Nephron (organoid): ENCODE measurements at regions not wholly inside any gene's neighbourhood (a gene's known extent, or its start where the extent isn't known, plus 50 kb on each side); places are given as distances from the start of the nearest gene placed in this dataset.

ENCODE experiments used
- H3K27ac Mint-ChIP-seq, 3 experiments: 2 replicates each; pipeline ENCODE4 v1.8.0; 2020; ENCODE audit warnings: mixed read lengths in 3 of 3, mild to moderate bottlenecking in 2 of 3, moderate library complexity in 1 of 3
- H3K27me3 Mint-ChIP-seq: 2 replicates; pipeline ENCODE4 v1.8.0; 2021; ENCODE audit warnings: low read depth, mild to moderate bottlenecking, moderate library complexity, mixed read lengths
- H3K36me3 Mint-ChIP-seq: 2 replicates; pipeline ENCODE4 v1.8.0; 2020; ENCODE audit warnings: low read depth, mixed read lengths
- H3K4me1 Mint-ChIP-seq: 2 replicates; pipeline ENCODE4 v1.8.0; 2020; ENCODE audit warnings: mixed read lengths
- H3K4me3 Mint-ChIP-seq, 3 experiments: 2 replicates each; pipeline ENCODE4 v1.8.0; 2020; ENCODE audit warnings: mild to moderate bottlenecking in 3 of 3, mixed read lengths in 3 of 3, moderate library complexity in 2 of 3
- H3K9me3 Mint-ChIP-seq: 2 replicates; pipeline ENCODE4 v1.8.0; 2020; ENCODE audit warnings: mixed read lengths
- TF ChIP-seq, protein P1 (sequence below), 3 experiments: fragments of 200-600 bp; sonication (generic); IDR thresholded peaks; one replicate each; pipeline ENCODE4 v1.5.0; 2021; ENCODE audit warnings: antibody characterized with exemption in 3 of 3; ENCODE audit not compliant: unreplicated experiment in 3 of 3

DNA sequence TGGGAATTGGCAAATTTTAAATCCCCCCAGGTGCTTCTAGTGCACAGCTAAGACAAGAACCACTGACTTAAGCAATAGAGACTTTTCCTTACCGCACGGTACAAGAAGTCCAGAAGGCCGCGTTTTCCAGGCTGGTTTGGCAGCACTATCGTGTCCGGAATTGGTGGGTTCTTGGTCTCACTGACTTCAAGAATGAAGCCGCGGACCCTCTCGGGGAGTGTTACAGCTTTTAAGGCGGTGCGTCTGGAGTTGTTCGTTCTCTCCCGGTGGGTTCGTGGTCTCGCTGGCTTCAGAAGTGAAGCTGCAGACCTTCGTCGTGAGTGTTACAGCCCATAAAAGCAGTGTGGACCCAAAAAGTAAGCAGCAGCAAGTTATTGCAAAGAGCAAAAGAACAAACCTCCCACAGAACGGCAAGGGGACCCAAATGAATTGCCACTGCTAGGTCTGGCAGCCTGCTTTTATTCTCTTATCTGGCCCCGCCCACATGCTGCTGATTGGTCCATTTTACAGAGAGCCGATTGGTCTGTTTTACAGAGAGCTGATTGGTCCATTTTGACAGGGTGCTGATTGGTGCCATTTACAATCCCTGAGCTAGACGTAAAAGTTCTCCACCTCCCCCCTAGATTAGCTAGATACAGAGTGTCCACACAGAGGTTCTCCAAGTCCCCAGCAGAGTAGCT is 264.5 kb downstream of the PREX1 start:
- Mint-ChIP-seq H3K9me3 (no peaks in the 10 kb centered on the region), H3K4me3 (no peak overlapping the region), H3K27me3 (peaks cover 29% of the 10 kb centered on the region), H3K4me1 (peaks cover 22% of the 10 kb centered on the region), H3K36me3 (no peaks in the 10 kb centered on the region), H3K27ac (no peak overlapping the region)
- TF ChIP-seq, protein P1, sequence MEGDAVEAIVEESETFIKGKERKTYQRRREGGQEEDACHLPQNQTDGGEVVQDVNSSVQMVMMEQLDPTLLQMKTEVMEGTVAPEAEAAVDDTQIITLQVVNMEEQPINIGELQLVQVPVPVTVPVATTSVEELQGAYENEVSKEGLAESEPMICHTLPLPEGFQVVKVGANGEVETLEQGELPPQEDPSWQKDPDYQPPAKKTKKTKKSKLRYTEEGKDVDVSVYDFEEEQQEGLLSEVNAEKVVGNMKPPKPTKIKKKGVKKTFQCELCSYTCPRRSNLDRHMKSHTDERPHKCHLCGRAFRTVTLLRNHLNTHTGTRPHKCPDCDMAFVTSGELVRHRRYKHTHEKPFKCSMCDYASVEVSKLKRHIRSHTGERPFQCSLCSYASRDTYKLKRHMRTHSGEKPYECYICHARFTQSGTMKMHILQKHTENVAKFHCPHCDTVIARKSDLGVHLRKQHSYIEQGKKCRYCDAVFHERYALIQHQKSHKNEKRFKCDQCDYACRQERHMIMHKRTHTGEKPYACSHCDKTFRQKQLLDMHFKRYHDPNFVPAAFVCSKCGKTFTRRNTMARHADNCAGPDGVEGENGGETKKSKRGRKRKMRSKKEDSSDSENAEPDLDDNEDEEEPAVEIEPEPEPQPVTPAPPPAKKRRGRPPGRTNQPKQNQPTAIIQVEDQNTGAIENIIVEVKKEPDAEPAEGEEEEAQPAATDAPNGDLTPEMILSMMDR (IDR thresholded peaks at IDR 0.05; ENCODE audit: unreplicated experiment in 3 of 3) = no peak

DNA sequence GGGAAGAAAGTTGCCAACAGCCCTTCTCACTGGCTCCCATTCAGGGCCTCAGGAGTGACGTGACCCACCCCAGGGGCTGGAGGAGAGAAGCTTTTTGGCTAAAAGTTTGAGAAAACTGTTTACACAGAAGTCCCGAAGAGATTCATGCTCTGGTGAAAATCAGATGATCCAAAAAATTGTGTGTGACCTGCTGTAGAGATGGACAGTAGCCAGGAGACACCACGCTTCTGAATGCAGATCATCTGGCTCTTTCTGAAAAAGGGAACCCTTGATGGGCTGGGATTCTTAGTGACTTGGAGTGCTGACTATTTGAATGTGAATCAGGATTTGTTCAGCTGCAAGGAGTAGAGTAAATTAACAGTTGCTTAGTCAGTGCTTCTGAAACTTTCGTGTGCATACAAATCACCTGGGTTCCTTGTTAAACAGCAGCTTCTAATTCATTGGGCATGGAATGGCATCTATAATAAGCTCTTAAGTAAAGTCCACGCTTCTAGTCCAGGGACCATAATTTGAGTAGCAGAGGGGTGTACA is 265.1 kb downstream of the PREX1 start:
- Mint-ChIP-seq H3K4me1 (peaks cover 28% of the 10 kb centered on the region), H3K27ac (no peak overlapping the region), H3K4me3 (no peak overlapping the region), H3K27me3 (peaks cover 22% of the 10 kb centered on the region), H3K9me3 (no peaks in the 10 kb centered on the region), H3K36me3 (no peaks in the 10 kb centered on the region)
- TF ChIP-seq, protein P1 (IDR thresholded peaks at IDR 0.05; ENCODE audit: unreplicated experiment in 3 of 3) = no peak

DNA sequence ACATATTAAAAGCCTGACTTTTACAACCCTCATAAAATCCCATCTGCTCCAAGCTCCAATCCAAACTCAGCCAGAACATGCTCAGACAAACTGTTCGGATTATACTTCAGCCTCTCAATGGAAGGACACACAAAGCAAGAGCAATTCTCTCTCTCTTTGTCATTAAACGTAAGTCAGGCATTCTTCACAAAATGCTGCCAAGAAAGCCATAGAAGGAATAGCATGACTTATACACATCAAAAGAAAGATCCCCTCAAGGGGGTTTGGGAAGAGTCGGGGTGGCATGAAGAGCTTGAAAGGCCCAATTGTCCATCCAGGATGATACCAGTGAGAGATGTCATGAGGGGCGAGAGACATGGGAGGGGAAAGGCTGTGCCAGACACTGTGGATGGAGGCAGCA is 268.9 kb downstream of the PREX1 start:
- H3K27me3 Mint-ChIP-seq = peaks cover 23% of the 10 kb centered on the region
- no peak overlapping the region for H3K4me3 Mint-ChIP-seq
- H3K4me1 Mint-ChIP-seq = peaks cover 38% of the 10 kb centered on the region
- no peaks in the 10 kb centered on the region for H3K9me3 Mint-ChIP-seq
- TF ChIP-seq, protein P1 (IDR thresholded peaks at IDR 0.05; ENCODE audit: unreplicated experiment in 3 of 3) = no peak
- H3K36me3 Mint-ChIP-seq = no peaks in the 10 kb centered on the region
- H3K27ac Mint-ChIP-seq = peak overlapping the region in 2 of 3 experiments; percentile 28 to 45

DNA sequence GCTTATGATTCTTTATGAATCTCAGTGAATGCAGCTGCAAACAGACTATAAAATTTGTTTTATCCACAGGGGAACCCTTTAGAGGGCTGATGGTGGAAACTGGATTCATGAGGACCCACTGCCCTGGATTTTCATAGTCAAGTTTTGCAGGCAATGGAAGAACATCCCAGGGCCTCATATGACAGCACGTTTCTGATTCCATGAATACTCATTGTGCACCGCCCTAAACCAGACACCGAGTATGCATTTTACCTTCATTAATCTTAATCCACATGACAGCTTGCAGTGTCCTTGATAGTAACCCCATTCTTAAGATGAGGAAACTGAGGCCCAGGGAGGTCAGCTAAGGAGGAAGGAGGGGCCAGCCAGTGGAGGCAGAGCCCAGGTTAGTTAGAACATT is 270.4 kb downstream of the PREX1 start:
- H3K36me3 Mint-ChIP-seq = no peaks in the 10 kb centered on the region
- no peaks in the 10 kb centered on the region for H3K9me3 Mint-ChIP-seq
- peaks cover 37% of the 10 kb centered on the region for H3K4me1 Mint-ChIP-seq
- H3K27ac Mint-ChIP-seq = peak overlapping the region in 2 of 3 experiments; percentile 28 to 38
- H3K27me3 Mint-ChIP-seq = peaks cover 23% of the 10 kb centered on the region
- TF ChIP-seq, protein P1 (IDR thresholded peaks at IDR 0.05; ENCODE audit: unreplicated experiment in 3 of 3) = no peak
- no peak overlapping the region for H3K4me3 Mint-ChIP-seq

DNA sequence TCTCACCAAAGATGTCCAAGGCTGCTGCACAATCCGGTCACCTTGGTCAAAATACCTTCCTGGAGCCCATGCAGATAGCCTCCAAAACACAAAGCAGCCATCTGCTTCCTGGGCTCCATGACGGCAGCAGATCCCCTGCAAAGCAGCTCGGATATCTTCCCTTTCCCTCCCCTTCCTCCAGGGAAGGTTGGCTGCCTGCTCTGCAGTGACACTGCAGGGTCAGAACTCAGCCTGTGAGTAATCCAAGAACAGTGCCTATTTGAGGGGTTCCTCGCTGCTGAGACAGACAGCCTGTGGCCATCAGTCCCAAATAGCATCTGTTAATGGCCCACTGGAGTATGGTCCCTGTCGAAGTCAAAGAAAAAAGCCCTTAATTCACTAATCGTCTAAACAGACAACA is 270.8 kb downstream of the PREX1 start:
- H3K9me3 Mint-ChIP-seq = no peaks in the 10 kb centered on the region
- H3K4me3 Mint-ChIP-seq = no peak overlapping the region
- H3K27ac Mint-ChIP-seq = peak overlapping the region in 1 of 3 experiments; percentile 67
- peaks cover 20% of the 10 kb centered on the region for H3K27me3 Mint-ChIP-seq
- TF ChIP-seq, protein P1 (IDR thresholded peaks at IDR 0.05; ENCODE audit: unreplicated experiment in 3 of 3) = no peak
- no peaks in the 10 kb centered on the region for H3K36me3 Mint-ChIP-seq
- peaks cover 34% of the 10 kb centered on the region for H3K4me1 Mint-ChIP-seq

DNA sequence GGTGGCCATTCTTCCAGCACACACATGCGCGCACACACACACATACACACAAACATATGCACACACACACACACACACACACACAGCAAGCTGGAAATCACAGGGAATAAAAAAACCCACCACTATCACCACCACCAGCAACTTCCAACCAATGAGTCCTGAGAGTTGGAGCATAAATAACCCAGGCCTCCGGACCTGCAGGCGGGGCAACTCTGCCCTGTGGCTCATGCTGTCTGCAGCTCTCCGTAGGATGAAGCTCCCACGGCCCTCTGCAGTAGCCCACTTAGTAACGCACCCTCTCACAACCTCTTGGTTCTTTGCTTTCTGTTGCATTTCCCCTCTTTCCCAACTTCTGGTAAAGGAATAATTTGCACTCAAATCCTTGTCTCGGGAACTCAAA is 275.2 kb downstream of the PREX1 start:
- no peak overlapping the region for H3K4me3 Mint-ChIP-seq
- H3K27me3 Mint-ChIP-seq = peaks cover 20% of the 10 kb centered on the region
- H3K9me3 Mint-ChIP-seq = no peaks in the 10 kb centered on the region
- H3K36me3 Mint-ChIP-seq = no peaks in the 10 kb centered on the region
- TF ChIP-seq, protein P1 (IDR thresholded peaks at IDR 0.05; ENCODE audit: unreplicated experiment in 3 of 3) = no peak
- H3K4me1 Mint-ChIP-seq = peaks cover 14% of the 10 kb centered on the region
- H3K27ac Mint-ChIP-seq = no peak overlapping the region
